Muscle layer of colon (tissue), 2 donors: ENCODE measurements at regions not wholly inside any gene's neighbourhood (a gene's known extent, or its start where the extent isn't known, plus 50 kb on each side); places are given as distances from the start of the nearest gene placed in this dataset.

Experiments used
- H3K27ac ChIP-seq: one replicate; pipeline ENCODE4 v1.7.0; 2013; ENCODE audit warnings: low read depth, mild to moderate bottlenecking, low read length, moderate library complexity
- H3K27me3 ChIP-seq, 2 donors: one replicate each; pipeline ENCODE4 v1.7.0; 2013; ENCODE audit warnings: low read length in 2 of 2, mild to moderate bottlenecking in 2 of 2; ENCODE audit not compliant: insufficient read depth in 2 of 2, control insufficient read depth in 1 of 2
- H3K36me3 ChIP-seq: one replicate; pipeline ENCODE4 v1.7.0; 2013; ENCODE audit warnings: mild to moderate bottlenecking, low read length; ENCODE audit not compliant: insufficient read depth
- H3K4me1 ChIP-seq: one replicate; pipeline ENCODE4 v1.7.0; 2013; ENCODE audit warnings: mild to moderate bottlenecking, low read length; ENCODE audit not compliant: insufficient read depth
- H3K4me3 ChIP-seq, 2 donors: one replicate each; pipeline ENCODE4 v1.7.0; 2013; ENCODE audit warnings: low read length in 2 of 2, low read depth in 1 of 2, mild to moderate bottlenecking in 1 of 2, moderate library complexity in 1 of 2
- H3K9ac ChIP-seq: one replicate; pipeline ENCODE4 v1.7.0; 2013; ENCODE audit warnings: low read length
- H3K9me3 ChIP-seq: one replicate; pipeline ENCODE4 v1.7.0; 2013; ENCODE audit warnings: mild to moderate bottlenecking, low read length
- donor health status: abdominal sarcoma.
- donor health status: Adenocarcinoma of cecum.

DNA sequence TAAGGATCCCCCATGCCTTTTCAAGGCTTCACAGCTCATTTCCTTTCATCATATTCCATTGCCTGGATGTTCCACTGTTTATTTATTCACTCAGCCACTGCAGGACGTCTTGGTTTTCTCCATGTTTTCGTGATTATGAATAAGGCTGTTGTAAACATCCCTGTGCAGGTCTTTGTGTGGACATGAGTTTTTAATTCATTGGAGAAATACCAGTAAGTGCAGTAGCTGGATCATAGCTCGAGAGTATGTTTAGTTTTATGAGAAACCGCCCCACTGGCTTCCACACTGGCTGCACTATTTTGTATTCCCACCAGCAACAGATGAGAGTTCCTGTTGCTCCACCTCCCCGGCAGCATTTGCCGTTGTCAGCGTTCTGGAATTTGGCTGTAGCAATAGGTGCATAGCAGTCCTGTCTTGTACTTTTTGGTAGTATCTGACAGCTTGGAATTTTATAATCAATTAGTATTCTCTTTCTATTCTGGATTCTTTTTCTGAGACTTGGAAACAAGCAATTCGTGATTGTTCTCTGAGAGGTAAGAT, 269.9 kb upstream of the PITRM1 start:
- Histone ChIP-seq H3K4me3 (no peak overlapping the region), H3K9ac (no peak overlapping the region), H3K4me1 (peaks cover 2% of the 10 kb centered on the region), H3K9me3 (no peaks in the 10 kb centered on the region), H3K27me3 (no peaks in the 10 kb centered on the region), H3K36me3 (no peaks in the 10 kb centered on the region), H3K27ac (no peak overlapping the region)

DNA sequence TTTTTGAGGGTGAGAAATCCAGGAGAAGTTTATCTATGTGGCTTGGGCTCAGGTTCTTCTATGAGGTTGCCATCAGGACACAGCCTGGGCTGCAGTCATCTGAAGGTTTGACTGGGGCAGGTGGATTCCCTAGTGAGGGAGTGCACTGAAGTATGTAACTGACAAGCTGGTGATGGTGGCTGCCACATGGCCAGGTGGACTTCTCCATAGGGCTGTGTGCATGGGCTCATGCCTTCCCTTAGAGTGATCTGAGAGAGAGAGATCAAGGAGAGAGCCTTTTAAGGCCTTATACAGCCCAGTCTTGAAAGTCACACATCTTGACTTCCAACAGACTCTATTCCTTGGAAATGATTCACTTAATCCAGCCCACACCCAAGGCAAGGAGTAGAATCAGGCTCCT, 266.6 kb upstream of the PITRM1 start:
- no peak overlapping the region for H3K4me3 ChIP-seq
- H3K9me3 ChIP-seq = no peaks in the 10 kb centered on the region
- no peaks in the 10 kb centered on the region for H3K36me3 ChIP-seq
- no peak overlapping the region for H3K27ac ChIP-seq
- H3K27me3 ChIP-seq = no peaks in the 10 kb centered on the region
- peaks cover 11% of the 10 kb centered on the region for H3K4me1 ChIP-seq
- no peak overlapping the region for H3K9ac ChIP-seq

DNA sequence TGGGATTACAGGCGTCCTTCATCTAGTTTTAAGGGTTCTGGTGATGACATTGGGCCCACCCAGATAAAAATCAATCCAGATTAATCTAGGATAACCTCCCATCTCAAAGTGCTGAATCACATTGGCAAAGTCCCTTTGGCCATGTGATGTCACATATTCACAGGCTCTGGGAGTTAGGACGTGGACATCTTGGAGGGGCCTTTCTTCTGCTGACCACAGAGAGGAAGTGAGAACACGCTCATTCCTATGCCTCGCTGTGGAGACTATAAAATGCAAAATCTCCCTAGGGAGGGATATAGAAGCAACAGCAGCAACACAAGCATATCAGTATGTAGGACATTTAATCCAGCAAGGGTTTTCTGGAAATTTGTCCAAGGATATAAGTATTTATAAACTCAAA, 266.0 kb upstream of the PITRM1 start:
- H3K4me3 ChIP-seq = no peak overlapping the region
- H3K27ac ChIP-seq = no peak overlapping the region
- H3K9me3 ChIP-seq = no peaks in the 10 kb centered on the region

DNA sequence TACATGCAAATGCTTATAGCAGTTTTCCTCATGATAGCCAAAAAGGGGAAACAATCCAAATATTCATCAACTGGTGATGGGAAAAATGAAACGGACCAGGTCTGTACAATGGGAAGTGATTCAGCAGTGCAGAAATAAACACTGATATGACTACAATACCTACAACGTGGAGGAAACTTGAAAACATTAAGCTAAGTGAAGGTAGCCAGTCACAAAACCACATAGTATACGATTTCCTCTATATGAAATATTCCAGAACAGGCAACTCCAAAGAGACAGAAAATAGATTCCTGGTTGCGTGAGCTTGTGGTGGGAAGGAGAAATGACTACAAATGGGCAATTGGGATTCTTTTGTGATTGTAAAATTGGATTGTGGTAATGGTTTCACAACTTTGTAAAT, 263.1 kb upstream of the PITRM1 start:
- H3K36me3 ChIP-seq = no peaks in the 10 kb centered on the region
- no peaks in the 10 kb centered on the region for H3K9me3 ChIP-seq
- no peaks in the 10 kb centered on the region for H3K27me3 ChIP-seq
- no peak overlapping the region for H3K27ac ChIP-seq
- no peak overlapping the region for H3K9ac ChIP-seq
- peaks cover 11% of the 10 kb centered on the region for H3K4me1 ChIP-seq
- no peak overlapping the region for H3K4me3 ChIP-seq

More for the DNA sequence above, 266.0 kb upstream of the PITRM1 start:
- Histone ChIP-seq H3K27me3 (no peaks in the 10 kb centered on the region), H3K36me3 (no peaks in the 10 kb centered on the region), H3K9ac (no peak overlapping the region), H3K4me1 (peaks cover 11% of the 10 kb centered on the region)

DNA sequence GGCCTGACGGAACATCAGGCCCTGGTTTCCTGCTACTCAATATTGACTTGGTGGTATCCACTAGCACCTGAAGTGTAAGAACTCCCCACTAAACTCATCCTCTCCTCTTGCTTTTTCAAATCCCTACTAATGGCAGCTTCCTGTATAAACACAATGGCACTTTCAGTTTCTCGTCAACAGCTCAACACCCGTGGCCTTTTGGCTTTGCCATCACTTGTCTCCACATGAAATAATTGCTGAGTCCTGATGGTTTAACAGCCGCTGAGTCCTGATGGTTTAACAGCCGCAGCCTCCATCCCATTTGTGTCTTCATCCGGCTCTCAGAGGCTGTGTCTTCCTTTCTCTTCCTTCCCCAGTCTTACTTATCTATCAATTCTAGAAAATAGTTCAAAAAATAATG, 261.4 kb upstream of the PITRM1 start:
- Histone ChIP-seq H3K36me3 (no peaks in the 10 kb centered on the region), H3K9ac (no peak overlapping the region), H3K4me3 (no peak overlapping the region), H3K4me1 (peaks cover 25% of the 10 kb centered on the region), H3K27me3 (no peaks in the 10 kb centered on the region), H3K9me3 (no peaks in the 10 kb centered on the region), H3K27ac (no peak overlapping the region)

DNA sequence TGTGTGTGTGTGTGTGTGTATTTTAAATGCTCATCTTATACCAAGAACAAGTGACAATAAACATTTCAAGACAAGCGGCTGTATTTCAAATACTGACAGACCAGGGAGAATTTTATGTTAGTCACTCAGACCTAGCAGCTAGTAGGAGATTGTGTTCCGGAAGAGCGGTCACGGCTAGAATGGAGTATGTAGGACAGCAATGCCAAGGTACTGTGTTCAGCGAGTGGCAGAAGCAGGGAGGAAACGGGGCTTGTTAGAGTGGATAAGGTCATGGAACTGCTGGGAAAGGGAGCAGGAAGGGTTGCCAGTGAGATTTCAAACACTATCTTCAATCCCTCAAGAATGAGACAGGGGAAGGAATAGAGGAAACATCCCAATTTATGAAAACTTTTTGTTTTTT, 260.5 kb upstream of the PITRM1 start:
- no peaks in the 10 kb centered on the region for H3K27me3 ChIP-seq
- H3K4me1 ChIP-seq = peaks cover 25% of the 10 kb centered on the region
- no peaks in the 10 kb centered on the region for H3K36me3 ChIP-seq
- no peak overlapping the region for H3K27ac ChIP-seq
- H3K9me3 ChIP-seq = no peaks in the 10 kb centered on the region
- H3K4me3 ChIP-seq = no peak overlapping the region
- no peak overlapping the region for H3K9ac ChIP-seq

DNA sequence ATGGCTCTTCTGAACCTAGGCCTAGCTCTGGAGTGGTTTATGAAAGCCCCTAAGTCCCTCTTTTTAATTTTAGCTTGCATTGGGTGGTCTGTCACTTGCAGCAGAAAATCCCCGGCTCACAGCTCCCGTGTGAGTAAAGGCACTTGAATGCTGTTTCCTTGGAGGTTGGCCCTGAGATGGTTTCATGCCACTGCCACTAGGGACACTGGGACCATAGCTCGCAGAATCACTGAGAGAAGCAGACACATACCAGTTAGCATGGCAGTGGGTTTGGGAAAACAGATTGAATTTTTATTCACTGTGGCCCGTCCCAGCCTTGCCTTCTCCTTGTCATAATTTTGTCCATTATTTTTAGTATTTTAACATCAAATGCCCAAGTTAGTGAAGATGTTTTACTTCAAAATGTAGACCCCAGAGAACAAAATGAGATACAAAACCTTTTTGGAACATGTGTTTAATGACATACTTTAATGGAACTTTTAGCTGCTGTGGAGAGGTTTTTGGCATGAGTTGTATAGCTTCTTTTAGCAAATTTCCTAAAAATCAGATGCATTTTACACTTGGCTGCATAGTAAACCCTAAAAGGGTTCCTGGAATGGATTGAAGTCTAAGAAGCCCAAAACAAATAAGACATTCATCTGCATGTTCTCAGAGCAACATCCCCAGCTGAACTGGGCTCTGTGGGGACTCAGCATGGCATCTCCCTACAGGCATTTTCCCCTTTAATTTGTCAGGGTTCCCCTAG, 259.7 kb upstream of the PITRM1 start:
- no peak overlapping the region for H3K27ac ChIP-seq
- H3K4me3 ChIP-seq = no peak overlapping the region
- peaks cover 27% of the 10 kb centered on the region for H3K4me1 ChIP-seq
- no peak overlapping the region for H3K9ac ChIP-seq
- H3K36me3 ChIP-seq = no peaks in the 10 kb centered on the region
- H3K27me3 ChIP-seq = no peaks in the 10 kb centered on the region
- H3K9me3 ChIP-seq = no peaks in the 10 kb centered on the region

DNA sequence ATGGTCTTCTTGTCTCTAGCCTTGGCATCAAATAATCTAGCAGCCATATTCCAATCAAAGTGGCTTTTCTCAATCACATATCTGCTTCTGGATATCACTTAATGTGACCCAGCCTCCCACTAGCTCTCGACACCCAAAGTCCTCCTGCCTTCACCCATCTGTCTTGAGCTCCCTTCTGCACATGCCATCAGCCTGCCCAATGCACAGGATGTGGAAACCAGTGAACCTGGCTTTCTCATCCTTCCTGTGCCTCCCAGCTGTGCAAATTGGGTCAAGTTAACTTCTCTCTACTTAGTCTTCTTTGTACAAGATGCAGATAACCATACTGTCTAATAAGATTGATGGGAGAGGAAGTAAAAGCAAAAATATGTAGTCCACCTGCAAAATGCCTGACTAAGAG, 257.9 kb upstream of the PITRM1 start:
- H3K9ac ChIP-seq = no peak overlapping the region

DNA sequence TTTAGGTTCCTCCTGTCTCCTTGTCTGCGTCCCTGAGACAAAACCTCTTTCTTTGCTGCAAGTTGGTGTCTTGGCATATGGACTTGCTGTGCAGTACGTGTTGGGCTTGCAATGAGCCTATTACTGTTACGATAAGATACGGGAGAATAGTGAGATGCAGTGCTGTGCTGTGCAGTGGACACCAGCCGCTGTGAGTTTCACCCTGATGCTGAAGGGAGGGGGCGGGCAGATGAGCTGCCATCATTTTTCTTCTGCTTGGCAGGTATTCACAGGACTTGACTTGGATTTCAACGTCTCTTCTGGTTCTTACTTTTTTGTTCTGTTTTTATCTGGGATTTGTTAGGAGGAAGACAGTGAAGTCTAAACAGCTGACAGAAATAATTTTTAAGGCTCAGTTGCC, 257.1 kb upstream of the PITRM1 start:
- Histone ChIP-seq H3K27ac (no peak overlapping the region), H3K4me1 (peaks cover 26% of the 10 kb centered on the region), H3K4me3 (no peak overlapping the region), H3K9ac (no peak overlapping the region), H3K27me3 (no peaks in the 10 kb centered on the region), H3K36me3 (no peaks in the 10 kb centered on the region), H3K9me3 (no peaks in the 10 kb centered on the region)

More for the DNA sequence above, 257.9 kb upstream of the PITRM1 start:
- Histone ChIP-seq H3K4me3 (no peak overlapping the region), H3K36me3 (no peaks in the 10 kb centered on the region), H3K27ac (no peak overlapping the region), H3K27me3 (no peaks in the 10 kb centered on the region), H3K4me1 (peaks cover 26% of the 10 kb centered on the region), H3K9me3 (no peaks in the 10 kb centered on the region)

DNA sequence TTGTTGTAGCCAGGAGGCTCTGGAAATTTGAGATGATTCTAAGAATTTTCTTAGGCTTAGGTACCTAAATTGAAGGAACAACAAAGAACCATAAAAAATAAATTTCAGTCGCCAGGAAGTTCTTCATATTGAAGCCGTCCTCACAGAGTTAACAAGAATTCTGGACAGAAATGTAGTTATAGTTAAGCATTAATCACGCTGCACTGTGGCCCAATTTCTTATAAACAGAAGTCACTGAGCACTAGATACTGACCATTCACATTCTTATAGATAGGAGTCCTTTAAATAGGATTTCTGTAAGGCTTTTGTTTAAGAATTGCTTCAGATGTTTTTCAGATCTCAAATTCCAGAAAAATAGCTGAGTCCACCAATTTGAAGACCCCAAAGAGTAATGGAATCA, 256.2 kb upstream of the PITRM1 start:
- Histone ChIP-seq H3K27ac (no peak overlapping the region), H3K4me3 (no peak overlapping the region), H3K36me3 (no peaks in the 10 kb centered on the region), H3K4me1 (peaks cover 26% of the 10 kb centered on the region), H3K9ac (no peak overlapping the region), H3K9me3 (no peaks in the 10 kb centered on the region), H3K27me3 (no peaks in the 10 kb centered on the region)

DNA sequence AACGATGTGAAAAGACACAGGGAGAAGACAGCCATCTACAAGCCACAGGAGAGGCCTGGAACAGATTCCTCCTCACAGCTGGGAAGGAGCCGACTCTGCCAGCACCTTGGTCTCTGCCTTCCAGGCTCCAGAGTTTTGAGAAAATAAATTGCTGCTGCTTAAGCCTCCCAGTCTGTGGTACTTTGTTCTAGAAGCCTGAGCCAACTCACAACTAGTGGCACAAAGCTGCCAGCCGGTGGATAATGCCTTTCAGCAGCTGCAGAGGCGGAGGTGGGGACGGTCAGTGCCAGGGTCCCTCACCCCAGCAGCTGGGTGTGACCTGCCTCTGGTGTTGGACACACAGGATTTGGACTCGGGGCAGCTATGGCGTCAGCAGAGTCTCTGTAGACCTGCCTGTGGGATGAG, 255.4 kb upstream of the PITRM1 start:
- Histone ChIP-seq H3K27ac (no peak overlapping the region), H3K36me3 (no peaks in the 10 kb centered on the region), H3K4me1 (peaks cover 26% of the 10 kb centered on the region), H3K4me3 (no peak overlapping the region), H3K27me3 (no peaks in the 10 kb centered on the region), H3K9ac (no peak overlapping the region), H3K9me3 (no peaks in the 10 kb centered on the region)

DNA sequence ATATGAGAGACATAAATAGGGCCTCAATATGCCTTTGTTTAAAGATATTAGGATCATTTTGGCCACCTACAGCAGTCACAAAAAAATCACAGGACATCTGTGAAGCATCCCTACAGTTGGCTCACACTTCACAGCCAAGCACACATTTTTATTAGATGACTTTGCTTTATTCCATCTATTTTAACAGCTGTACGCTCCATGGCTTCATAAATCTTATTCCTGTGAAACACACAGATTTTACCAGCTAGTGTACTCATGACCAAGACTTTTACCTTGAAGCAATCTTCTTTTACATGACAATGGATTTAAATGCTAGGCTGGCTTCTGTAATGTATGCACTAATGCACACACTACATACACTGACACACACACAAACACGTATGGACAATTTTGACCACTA, 254.8 kb upstream of the PITRM1 start:
- no peaks in the 10 kb centered on the region for H3K9me3 ChIP-seq
- H3K4me3 ChIP-seq = no peak overlapping the region
- no peaks in the 10 kb centered on the region for H3K36me3 ChIP-seq
- no peak overlapping the region for H3K9ac ChIP-seq
- H3K4me1 ChIP-seq = peaks cover 26% of the 10 kb centered on the region
- no peak overlapping the region for H3K27ac ChIP-seq
- H3K27me3 ChIP-seq = no peaks in the 10 kb centered on the region
